Adipocyte (in vitro differentiated cells): ENCODE measurements at regions not wholly inside any gene's neighbourhood (a gene's known extent, or its start where the extent isn't known, plus 50 kb on each side); places are given as distances from the start of the nearest gene placed in this dataset.
"Not testable (repeated sequence)": the region's sequence is repeated elsewhere in the genome, so short reads cannot be mapped to it uniquely, and the experiment has no call there.

Source experiments
- DNase-seq: peaks from one replicate; pipeline ENCODE4 v3.0.0-alpha.2; 2015; ENCODE audit warnings: low read depth
- H3K27me3 ChIP-seq: replicated peaks from 2 replicates; pipeline ENCODE4 v1.7.0; 2013; ENCODE audit warnings: mild to moderate bottlenecking, low read length, moderate library complexity; ENCODE audit not compliant: control insufficient read depth, insufficient read depth
- H3K36me3 ChIP-seq: 2 replicates; pipeline ENCODE4 v1.7.0; 2013; ENCODE audit warnings: low read length, mild to moderate bottlenecking, moderate library complexity; ENCODE audit not compliant: control insufficient read depth, insufficient read depth, severe bottlenecking
- H3K4me1 ChIP-seq: 2 replicates; pipeline ENCODE4 v1.7.0; 2013; ENCODE audit warnings: mild to moderate bottlenecking, low read length, moderate library complexity; ENCODE audit not compliant: control insufficient read depth, insufficient read depth
- H3K4me3 ChIP-seq: 2 replicates; pipeline ENCODE4 v1.7.0; 2013; ENCODE audit warnings: mild to moderate bottlenecking, low read length, moderate library complexity
- H3K9ac ChIP-seq: 2 replicates; pipeline ENCODE4 v1.7.0; 2013; ENCODE audit warnings: mild to moderate bottlenecking, low read length, moderate library complexity
- H3K9me3 ChIP-seq: 2 replicates; pipeline ENCODE4 v1.7.0; 2013; ENCODE audit warnings: mild to moderate bottlenecking, low read length, moderate library complexity; ENCODE audit not compliant: control insufficient read depth

DNA sequence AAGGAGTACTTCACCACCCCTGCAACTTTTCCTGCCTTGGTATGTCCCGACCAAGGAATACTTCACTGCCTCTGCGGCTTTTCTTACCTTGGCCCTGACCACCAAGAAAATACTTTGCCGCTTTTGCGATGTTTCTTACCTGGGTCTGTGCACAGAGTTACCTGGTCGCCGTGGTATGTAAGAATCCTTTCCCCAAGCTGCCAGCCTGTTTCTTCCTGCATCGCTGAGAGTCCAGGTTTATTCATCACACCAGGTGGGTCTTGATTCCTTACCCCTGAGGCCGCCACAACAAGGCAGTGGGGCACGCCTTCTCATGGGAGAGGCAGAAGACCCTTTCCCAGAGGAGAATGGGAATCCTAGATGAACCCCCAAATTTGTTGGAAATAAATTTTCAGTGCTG is 511.3 kb downstream of the EDEM1 start:
- H3K9ac ChIP-seq, result no peak overlapping the region
- H3K9me3 ChIP-seq, result peaks cover 2% of the 10 kb centered on the region
- DNase-seq, result no peak
- H3K27me3 ChIP-seq, result no peaks in the 10 kb centered on the region
- no peak overlapping the region for H3K4me3 ChIP-seq
- no peaks in the 10 kb centered on the region for H3K4me1 ChIP-seq
- no peaks in the 10 kb centered on the region for H3K36me3 ChIP-seq

- no peak for DNase-seq
- no peak overlapping the region for H3K4me3 ChIP-seq
- no peak overlapping the region for H3K9ac ChIP-seq
- H3K36me3 ChIP-seq, result no peaks in the 10 kb centered on the region
- no peaks in the 10 kb centered on the region for H3K4me1 ChIP-seq
- H3K9me3 ChIP-seq, result peaks cover 2% of the 10 kb centered on the region
- H3K27me3 ChIP-seq, result no peaks in the 10 kb centered on the region
These were observed 511.8 kb downstream of the EDEM1 start for GRCh38 chr3:5699313-5699712.

- Histone ChIP-seq H3K4me3 (no peak overlapping the region), H3K27me3 (no peaks in the 10 kb centered on the region), H3K36me3 (no peaks in the 10 kb centered on the region), H3K9me3 (peaks cover 2% of the 10 kb centered on the region), H3K4me1 (no peaks in the 10 kb centered on the region), H3K9ac (no peak overlapping the region)
- DNase-seq, result no peak
These were observed 512.3 kb downstream of the EDEM1 start for GRCh38 chr3:5699811-5700210.

- H3K36me3 ChIP-seq, H3K4me3 ChIP-seq, H3K9me3 ChIP-seq, H3K9ac ChIP-seq, H3K4me1 ChIP-seq, H3K27me3 ChIP-seq, DNase-seq: not testable (repeated sequence)
These were observed 513.5 kb downstream of the EDEM1 start for GRCh38 chr3:5701005-5701404.

- Histone ChIP-seq H3K27me3 (no peaks in the 10 kb centered on the region), H3K36me3 (no peaks in the 10 kb centered on the region), H3K4me1 (no peaks in the 10 kb centered on the region), H3K9me3 (peaks cover 3% of the 10 kb centered on the region), H3K4me3 (no peak overlapping the region), H3K9ac (no peak overlapping the region)
- no peak for DNase-seq
These were observed 520.3 kb downstream of the EDEM1 start for GRCh38 chr3:5707794-5708193.

GRCh38 chr3:5709714-5710113 is 522.2 kb downstream of the EDEM1 start:
- Histone ChIP-seq H3K4me1 (no peaks in the 10 kb centered on the region), H3K4me3 (no peak overlapping the region)
- DNase-seq, result no peak

DNA sequence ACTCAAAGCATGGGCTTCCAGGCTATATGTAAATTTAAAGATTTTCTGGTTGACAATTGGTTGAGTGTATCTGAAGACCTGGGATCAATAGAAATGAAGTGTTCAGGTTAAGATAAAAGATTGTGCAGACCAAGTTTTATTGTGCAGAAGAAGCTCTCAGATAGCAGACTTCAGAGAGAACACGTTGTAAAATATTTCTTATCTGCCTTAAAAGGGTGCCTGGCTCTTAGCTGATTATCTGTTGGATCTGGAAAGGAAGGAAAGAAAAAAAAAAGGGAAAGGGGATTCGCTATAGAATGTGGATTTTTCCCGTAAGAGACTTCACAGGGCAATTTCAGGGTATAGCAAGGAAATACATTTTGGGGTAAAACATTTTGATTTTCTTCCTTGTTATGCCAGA is 523.2 kb downstream of the EDEM1 start:
- Histone ChIP-seq H3K4me1 (no peaks in the 10 kb centered on the region), H3K27me3 (no peaks in the 10 kb centered on the region), H3K9ac (no peak overlapping the region), H3K9me3 (peaks cover 3% of the 10 kb centered on the region), H3K4me3 (no peak overlapping the region), H3K36me3 (no peaks in the 10 kb centered on the region)
- DNase-seq, result no peak

More at GRCh38 chr3:5709714-5710113, 522.2 kb downstream of the EDEM1 start:
- H3K36me3 ChIP-seq, result no peaks in the 10 kb centered on the region
- H3K27me3 ChIP-seq, result no peaks in the 10 kb centered on the region
- no peak overlapping the region for H3K9ac ChIP-seq
- peaks cover 3% of the 10 kb centered on the region for H3K9me3 ChIP-seq

- Histone ChIP-seq H3K36me3 (no peaks in the 10 kb centered on the region), H3K9me3 (peaks cover 3% of the 10 kb centered on the region), H3K9ac (no peak overlapping the region), H3K4me3 (no peak overlapping the region), H3K27me3 (no peaks in the 10 kb centered on the region), H3K4me1 (no peaks in the 10 kb centered on the region)
- DNase-seq, result no peak
These were observed 529.7 kb downstream of the EDEM1 start for GRCh38 chr3:5717254-5717653.

- not testable (repeated sequence) for H3K4me1 ChIP-seq, H3K9me3 ChIP-seq, H3K27me3 ChIP-seq, H3K36me3 ChIP-seq, DNase-seq, H3K4me3 ChIP-seq, H3K9ac ChIP-seq
These were observed 532.2 kb downstream of the EDEM1 start for GRCh38 chr3:5719668-5720067.

- Histone ChIP-seq H3K36me3 (no peaks in the 10 kb centered on the region), H3K27me3 (no peaks in the 10 kb centered on the region), H3K9ac (no peak overlapping the region), H3K4me1 (no peaks in the 10 kb centered on the region), H3K4me3 (no peak overlapping the region), H3K9me3 (no peaks in the 10 kb centered on the region)
- no peak for DNase-seq
These were observed 538.3 kb downstream of the EDEM1 start for GRCh38 chr3:5725801-5726200.

DNA sequence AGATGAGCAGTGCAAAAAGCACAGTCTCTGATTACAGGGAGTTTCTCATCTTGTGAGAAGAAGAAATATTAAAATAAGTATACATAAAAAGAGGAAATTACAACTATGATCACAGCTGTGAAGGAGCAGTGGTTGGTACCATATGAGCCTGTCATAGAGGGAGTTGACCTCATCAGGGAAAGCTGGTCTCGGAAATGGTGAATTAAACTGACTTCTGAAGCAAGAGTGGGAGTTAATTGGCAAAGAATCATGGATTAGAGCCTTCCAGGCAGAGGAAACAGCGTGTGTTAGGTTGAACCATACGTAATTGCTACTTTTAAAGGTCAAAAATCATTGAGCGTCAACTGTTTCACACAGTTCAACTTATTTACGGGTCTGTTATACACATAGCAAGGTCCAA is 539.1 kb downstream of the EDEM1 start:
- H3K9ac ChIP-seq, result no peak overlapping the region
- no peak overlapping the region for H3K4me3 ChIP-seq
- no peaks in the 10 kb centered on the region for H3K36me3 ChIP-seq
- no peak for DNase-seq
- H3K4me1 ChIP-seq, result no peaks in the 10 kb centered on the region
- no peaks in the 10 kb centered on the region for H3K27me3 ChIP-seq
- H3K9me3 ChIP-seq, result no peaks in the 10 kb centered on the region

GRCh38 chr3:5727743-5728484 is 540.4 kb downstream of the EDEM1 start:
- no peak for DNase-seq
- Histone ChIP-seq H3K9me3 (no peaks in the 10 kb centered on the region), H3K9ac (no peak overlapping the region), H3K4me1 (no peaks in the 10 kb centered on the region), H3K36me3 (no peaks in the 10 kb centered on the region), H3K27me3 (no peaks in the 10 kb centered on the region), H3K4me3 (no peak overlapping the region)
